ENCODE measurements at regions not wholly inside any gene's neighbourhood (a gene's known extent, or its start where the extent isn't known, plus 50 kb on each side); places are given as distances from the start of the nearest gene placed in this dataset.

DNA sequence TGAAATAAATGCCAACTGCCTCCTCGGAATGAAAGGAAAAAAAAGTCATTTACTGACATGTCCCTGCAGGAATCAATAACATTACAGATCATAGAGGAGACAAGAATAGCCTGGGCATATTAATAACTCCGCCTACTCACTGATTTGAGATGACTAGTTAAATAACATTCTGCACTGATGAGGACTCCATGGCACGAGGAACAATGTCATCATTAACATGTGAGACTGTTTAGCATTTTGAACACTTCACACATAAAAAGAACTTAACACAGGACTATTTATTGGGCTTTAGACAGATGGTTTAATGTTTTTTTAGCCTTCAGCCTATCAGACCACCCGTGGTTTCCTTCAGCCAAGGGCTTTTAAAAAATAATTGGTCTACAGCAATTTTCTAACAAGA is 170.1 kb downstream of the OLFM4 start:
- TF ChIP-seq, protein P1, sequence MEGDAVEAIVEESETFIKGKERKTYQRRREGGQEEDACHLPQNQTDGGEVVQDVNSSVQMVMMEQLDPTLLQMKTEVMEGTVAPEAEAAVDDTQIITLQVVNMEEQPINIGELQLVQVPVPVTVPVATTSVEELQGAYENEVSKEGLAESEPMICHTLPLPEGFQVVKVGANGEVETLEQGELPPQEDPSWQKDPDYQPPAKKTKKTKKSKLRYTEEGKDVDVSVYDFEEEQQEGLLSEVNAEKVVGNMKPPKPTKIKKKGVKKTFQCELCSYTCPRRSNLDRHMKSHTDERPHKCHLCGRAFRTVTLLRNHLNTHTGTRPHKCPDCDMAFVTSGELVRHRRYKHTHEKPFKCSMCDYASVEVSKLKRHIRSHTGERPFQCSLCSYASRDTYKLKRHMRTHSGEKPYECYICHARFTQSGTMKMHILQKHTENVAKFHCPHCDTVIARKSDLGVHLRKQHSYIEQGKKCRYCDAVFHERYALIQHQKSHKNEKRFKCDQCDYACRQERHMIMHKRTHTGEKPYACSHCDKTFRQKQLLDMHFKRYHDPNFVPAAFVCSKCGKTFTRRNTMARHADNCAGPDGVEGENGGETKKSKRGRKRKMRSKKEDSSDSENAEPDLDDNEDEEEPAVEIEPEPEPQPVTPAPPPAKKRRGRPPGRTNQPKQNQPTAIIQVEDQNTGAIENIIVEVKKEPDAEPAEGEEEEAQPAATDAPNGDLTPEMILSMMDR (IDR thresholded peaks at IDR 0.05), result no peak
- no peak for TF ChIP-seq POLR2A (IDR thresholded peaks at IDR 0.05)

Data from esophagus squamous epithelium (tissue), 4 donors.